Sigmoid colon (tissue), 4 donors: ENCODE measurements at regions not wholly inside any gene's neighbourhood (a gene's known extent, or its start where the extent isn't known, plus 50 kb on each side); places are given as distances from the start of the nearest gene placed in this dataset.

Source experiments
- POLR2A ChIP-seq, 2 donors: fragments of 450-650 bp; IDR thresholded peaks; one replicate each; pipeline ENCODE4 v1.6.1; 2016; ENCODE audit warnings: antibody characterized with exemption in 2 of 2, mild to moderate bottlenecking in 2 of 2, moderate library complexity in 2 of 2
- POLR2AphosphoS5 ChIP-seq, 4 donors: sonication (generic); formaldehyde crosslinking; IDR thresholded peaks; one replicate each; pipeline ENCODE4 v1.6.1; 2017; ENCODE audit warnings: antibody characterized with exemption in 4 of 4
- TF ChIP-seq, protein P1 (sequence below), 4 experiments: fragments of 450-650 bp in 3 of 4; fragments of 200-600 bp in 1 of 4; IDR thresholded peaks; one replicate each; pipeline ENCODE4 v1.5.1; 2016 to 2019; ENCODE audit warnings: antibody characterized with exemption in 4 of 4, mild to moderate bottlenecking in 3 of 4, moderate library complexity in 2 of 4

DNA sequence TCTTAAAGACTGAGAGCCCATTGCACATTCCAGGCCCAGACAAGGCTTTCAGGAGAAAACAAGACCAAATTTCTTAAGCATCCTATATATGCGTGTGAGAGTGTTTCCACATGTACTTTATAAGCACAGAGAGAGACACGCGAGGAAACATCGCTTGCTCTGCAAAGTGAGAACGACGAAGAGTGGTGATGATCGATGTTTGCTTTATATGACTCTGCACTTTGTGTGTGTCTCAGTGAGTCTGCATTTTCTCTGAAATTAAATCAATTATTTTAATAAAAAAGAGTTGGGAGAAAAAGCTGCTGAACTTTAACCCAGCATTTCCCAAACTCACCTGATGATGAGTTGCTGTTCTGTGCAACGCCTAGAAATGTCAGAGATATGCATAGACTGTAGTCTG lies 61.7 kb upstream of the ZMIZ1 start:
- TF ChIP-seq, protein P1, sequence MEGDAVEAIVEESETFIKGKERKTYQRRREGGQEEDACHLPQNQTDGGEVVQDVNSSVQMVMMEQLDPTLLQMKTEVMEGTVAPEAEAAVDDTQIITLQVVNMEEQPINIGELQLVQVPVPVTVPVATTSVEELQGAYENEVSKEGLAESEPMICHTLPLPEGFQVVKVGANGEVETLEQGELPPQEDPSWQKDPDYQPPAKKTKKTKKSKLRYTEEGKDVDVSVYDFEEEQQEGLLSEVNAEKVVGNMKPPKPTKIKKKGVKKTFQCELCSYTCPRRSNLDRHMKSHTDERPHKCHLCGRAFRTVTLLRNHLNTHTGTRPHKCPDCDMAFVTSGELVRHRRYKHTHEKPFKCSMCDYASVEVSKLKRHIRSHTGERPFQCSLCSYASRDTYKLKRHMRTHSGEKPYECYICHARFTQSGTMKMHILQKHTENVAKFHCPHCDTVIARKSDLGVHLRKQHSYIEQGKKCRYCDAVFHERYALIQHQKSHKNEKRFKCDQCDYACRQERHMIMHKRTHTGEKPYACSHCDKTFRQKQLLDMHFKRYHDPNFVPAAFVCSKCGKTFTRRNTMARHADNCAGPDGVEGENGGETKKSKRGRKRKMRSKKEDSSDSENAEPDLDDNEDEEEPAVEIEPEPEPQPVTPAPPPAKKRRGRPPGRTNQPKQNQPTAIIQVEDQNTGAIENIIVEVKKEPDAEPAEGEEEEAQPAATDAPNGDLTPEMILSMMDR (IDR thresholded peaks at IDR 0.05), result no peak
- TF ChIP-seq POLR2AphosphoS5 (IDR thresholded peaks at IDR 0.05), result no peak
- no peak for TF ChIP-seq POLR2A (IDR thresholded peaks at IDR 0.05)
